Lower lobe of right lung (tissue), 2 donors: ENCODE measurements at regions not wholly inside any gene's neighbourhood (a gene's known extent, or its start where the extent isn't known, plus 50 kb on each side); places are given as distances from the start of the nearest gene placed in this dataset.
A peak's percentile ranks its signal among the peaks of the same experiment; 100 is the strongest.
"Not testable (repeated sequence)": the region's sequence is repeated elsewhere in the genome, so short reads cannot be mapped to it uniquely, and the experiment has no call there.

ENCODE experiments used
- ATAC-seq, 2 donors: fragments of 200-7000 bp; cut with Tn5 transposase; one replicate each; pipeline ENCODE4 v1.9.1; 2020 to 2022; ENCODE audit warnings: mild to moderate bottlenecking in 2 of 2, moderate library complexity in 2 of 2
- DNase-seq: peaks from one replicate; pipeline ENCODE4 v3.0.0-alpha.2; 2020
- H3K27ac ChIP-seq: fragments of 200-600 bp; one replicate; pipeline ENCODE4 v1.8.0; 2022
- H3K27me3 ChIP-seq: fragments of 200-600 bp; one replicate; pipeline ENCODE4 v1.8.0; 2022; ENCODE audit warnings: low read depth
- H3K36me3 ChIP-seq: fragments of 200-600 bp; one replicate; pipeline ENCODE4 v1.8.0; 2022; ENCODE audit warnings: mild to moderate bottlenecking
- H3K4me1 ChIP-seq: fragments of 200-600 bp; one replicate; pipeline ENCODE4 v1.8.0; 2022
- H3K4me3 ChIP-seq: fragments of 200-600 bp; one replicate; pipeline ENCODE4 v1.8.0; 2022; ENCODE audit warnings: mild to moderate bottlenecking
- H3K9me3 ChIP-seq: fragments of 200-600 bp; one replicate; pipeline ENCODE4 v1.8.0; 2022
- CTCF ChIP-seq: fragments of 200-600 bp; IDR thresholded peaks from one replicate; pipeline ENCODE4 v1.8.0; 2022; ENCODE audit warnings: antibody characterized with exemption, mild to moderate bottlenecking
- intact Hi-C: fragments of 100-400 bp; cut with DNase I; formaldehyde crosslinking; loops from one replicate; pipeline ENCODE4 v1.11.0; 2022
- donor health status: DM: no; HTN: yes; CAD: no; lungs with severe emphysema.

GRCh38 chr3:90136456-90137191 is 1029.2 kb downstream of the EPHA3 start:
- no peak for TF ChIP-seq CTCF
- no peak overlapping the region for H3K4me3 ChIP-seq
- no peaks in the 10 kb centered on the region for H3K9me3 ChIP-seq
- no peak for DNase-seq
- no peaks in the 10 kb centered on the region for H3K4me1 ChIP-seq
- no peaks in the 10 kb centered on the region for H3K36me3 ChIP-seq
- H3K27me3 ChIP-seq = no peaks in the 10 kb centered on the region
- intact Hi-C loops = no loop called here
- no peak overlapping the region for H3K27ac ChIP-seq
- ATAC-seq = no peak

- ATAC-seq = no peak
- no peaks in the 10 kb centered on the region for H3K9me3 ChIP-seq
- no peaks in the 10 kb centered on the region for H3K4me1 ChIP-seq
- no peak overlapping the region for H3K27ac ChIP-seq
- H3K4me3 ChIP-seq = no peak overlapping the region
- no peak for TF ChIP-seq CTCF
- intact Hi-C loops = no loop called here
- DNase-seq = no peak
- H3K27me3 ChIP-seq = no peaks in the 10 kb centered on the region
- H3K36me3 ChIP-seq = no peaks in the 10 kb centered on the region
Observed at GRCh38 chr3:90145094-90145860, 1037.9 kb downstream of the EPHA3 start.

GRCh38 chr3:90180096-90180495 is 1072.7 kb downstream of the EPHA3 start:
- Histone ChIP-seq H3K27me3 (no peaks in the 10 kb centered on the region), H3K4me3 (no peak overlapping the region), H3K4me1 (no peaks in the 10 kb centered on the region), H3K36me3 (no peaks in the 10 kb centered on the region), H3K9me3 (no peaks in the 10 kb centered on the region), H3K27ac (no peak overlapping the region)
- no peak for TF ChIP-seq CTCF
- intact Hi-C loops = no loop called here
- ATAC-seq = no peak
- no peak for DNase-seq

- H3K36me3 ChIP-seq = no peaks in the 10 kb centered on the region
- TF ChIP-seq CTCF = no peak
- no peaks in the 10 kb centered on the region for H3K9me3 ChIP-seq
- no peak for DNase-seq
- H3K4me1 ChIP-seq = no peaks in the 10 kb centered on the region
- no peak for ATAC-seq
- intact Hi-C loops = no loop called here
- no peaks in the 10 kb centered on the region for H3K27me3 ChIP-seq
- no peak overlapping the region for H3K4me3 ChIP-seq
- no peak overlapping the region for H3K27ac ChIP-seq
Observed at GRCh38 chr3:90180543-90180942, 1073.1 kb downstream of the EPHA3 start.

- DNase-seq, intact Hi-C loops: not testable (repeated sequence)
- H3K4me3 ChIP-seq = peak overlapping the region; percentile 29
Observed at GRCh38 chr3:90182291-90182976, 1075.0 kb downstream of the EPHA3 start.

More at GRCh38 chr3:90182291-90182976, 1075.0 kb downstream of the EPHA3 start:
- H3K27me3 ChIP-seq, H3K4me1 ChIP-seq, H3K9me3 ChIP-seq, H3K27ac ChIP-seq, H3K36me3 ChIP-seq: not testable (repeated sequence)
- peak; percentile 39 for TF ChIP-seq CTCF
- peak; percentile 78 to 85 for ATAC-seq
